SK-N-SH treated with all-trans-retinoic acid at 6 μM for 48 hours (cell line): ENCODE measurements at regions not wholly inside any gene's neighbourhood (a gene's known extent, or its start where the extent isn't known, plus 50 kb on each side); places are given as distances from the start of the nearest gene placed in this dataset.

Experiments used
- ATAC-seq: fragments of 200-7000 bp; cut with Tn5 transposase; 3 replicates; pipeline ENCODE4 v1.9.1; 2020; ENCODE audit warnings: mild to moderate bottlenecking, moderate library complexity
- BACH2 ChIP-seq: fragments of 250-450 bp; sonication (Bioruptor Pico); IDR thresholded peaks from 2 replicates; pipeline ENCODE4 v1.9.0; 2021; ENCODE audit warnings: mild to moderate bottlenecking, borderline replicate concordance
- CREB5 ChIP-seq: fragments of 250-450 bp; sonication (Bioruptor Pico); IDR thresholded peaks from 2 replicates; pipeline ENCODE4 v1.5.1; 2020; ENCODE audit warnings: low read depth, mild to moderate bottlenecking, moderate library complexity
- CSDC2 ChIP-seq: fragments of 250-450 bp; sonication (Bioruptor Pico); IDR thresholded peaks from 2 replicates; pipeline ENCODE4 v1.5.0; 2020; ENCODE audit warnings: mild to moderate bottlenecking, moderate library complexity
- ESRRG ChIP-seq: fragments of 250-450 bp; sonication (Bioruptor Pico); IDR thresholded peaks from 2 replicates; pipeline ENCODE4 v1.6.1; 2021; ENCODE audit warnings: mild to moderate bottlenecking
- GLIS3 ChIP-seq: fragments of 250-450 bp; sonication (Bioruptor Pico); IDR thresholded peaks from 2 replicates; pipeline ENCODE4 v1.5.0; 2020; ENCODE audit warnings: mild to moderate bottlenecking, moderate library complexity
- ISL1 ChIP-seq: fragments of 250-450 bp; sonication (Bioruptor Pico); IDR thresholded peaks from 2 replicates; pipeline ENCODE4 v2.1.2; 2022; ENCODE audit warnings: mild to moderate bottlenecking, moderate library complexity
- OSR1 ChIP-seq: fragments of 250-450 bp; sonication (Bioruptor Pico); IDR thresholded peaks from 2 replicates; pipeline ENCODE4 v1.8.0; 2022; ENCODE audit warnings: moderate library complexity, mild to moderate bottlenecking, inconsistent platforms
- POU6F1 ChIP-seq: fragments of 250-450 bp; sonication (Bioruptor Pico); IDR thresholded peaks from 2 replicates; pipeline ENCODE4 v1.8.0; 2021; ENCODE audit warnings: low read depth, mild to moderate bottlenecking, moderate library complexity, borderline replicate concordance
- PPARA ChIP-seq: fragments of 250-450 bp; sonication (Bioruptor Pico); IDR thresholded peaks from 2 replicates; pipeline ENCODE4 v1.5.0; 2020; ENCODE audit warnings: mild to moderate bottlenecking, borderline replicate concordance
- RARB ChIP-seq: fragments of 250-450 bp; sonication (Bioruptor Pico); IDR thresholded peaks from 2 replicates; pipeline ENCODE4 v1.8.0; 2021; ENCODE audit warnings: mild to moderate bottlenecking, moderate library complexity
- SNAI2 ChIP-seq: fragments of 250-450 bp; sonication (Bioruptor Pico); IDR thresholded peaks from 2 replicates; pipeline ENCODE4 v1.5.0; 2020; ENCODE audit warnings: mild to moderate bottlenecking, moderate library complexity
- TCF4 ChIP-seq: fragments of 250-450 bp; sonication (Bioruptor Pico); IDR thresholded peaks from 2 replicates; pipeline ENCODE4 v1.8.0; 2021; ENCODE audit warnings: mild to moderate bottlenecking, moderate library complexity, borderline replicate concordance
- TOX ChIP-seq: fragments of 250-450 bp; sonication (Bioruptor Pico); IDR thresholded peaks from 2 replicates; pipeline ENCODE4 v1.8.0; 2021; ENCODE audit warnings: mild to moderate bottlenecking, moderate library complexity, borderline replicate concordance
- ZC3H10 ChIP-seq: fragments of 250-450 bp; sonication (Bioruptor Pico); IDR thresholded peaks from 2 replicates; pipeline ENCODE4 v1.5.1; 2021; ENCODE audit warnings: mild to moderate bottlenecking, moderate library complexity
- ZFP3 ChIP-seq: fragments of 250-450 bp; sonication (Bioruptor Pico); IDR thresholded peaks from 2 replicates; pipeline ENCODE4 v1.5.0; 2020; ENCODE audit warnings: mild to moderate bottlenecking, moderate library complexity
- ZFP30 ChIP-seq: fragments of 450-650 bp; formaldehyde crosslinking; IDR thresholded peaks from 2 replicates; pipeline ENCODE4 v1.5.0; 2022; ENCODE audit warnings: mild to moderate bottlenecking, moderate library complexity
- ZNF565 ChIP-seq: fragments of 450-650 bp; formaldehyde crosslinking; conservative IDR thresholded peaks from 2 replicates; pipeline ENCODE4 v1.5.0; 2020; ENCODE audit warnings: low read depth, mild to moderate bottlenecking, moderate library complexity
- ZNF70 ChIP-seq: fragments of 450-650 bp; formaldehyde crosslinking; IDR thresholded peaks from 2 replicates; pipeline ENCODE4 v1.5.0; 2020; ENCODE audit warnings: mild to moderate bottlenecking, moderate library complexity
- ZNF8 ChIP-seq: fragments of 450-650 bp; formaldehyde crosslinking; IDR thresholded peaks from 2 replicates; pipeline ENCODE4 v1.5.0; 2020; ENCODE audit warnings: mild to moderate bottlenecking, moderate library complexity
- TF ChIP-seq, protein P1 (sequence below): fragments of 250-450 bp; sonication (Bioruptor Pico); IDR thresholded peaks from 2 replicates; pipeline ENCODE4 v1.8.0; 2020; ENCODE audit warnings: mild to moderate bottlenecking, moderate library complexity, borderline replicate concordance
- TF ChIP-seq, protein P2 (sequence below): fragments of 250-450 bp; sonication (Bioruptor Pico); IDR thresholded peaks from 2 replicates; pipeline ENCODE4 v1.5.0; 2020; ENCODE audit warnings: mild to moderate bottlenecking, moderate library complexity

DNA sequence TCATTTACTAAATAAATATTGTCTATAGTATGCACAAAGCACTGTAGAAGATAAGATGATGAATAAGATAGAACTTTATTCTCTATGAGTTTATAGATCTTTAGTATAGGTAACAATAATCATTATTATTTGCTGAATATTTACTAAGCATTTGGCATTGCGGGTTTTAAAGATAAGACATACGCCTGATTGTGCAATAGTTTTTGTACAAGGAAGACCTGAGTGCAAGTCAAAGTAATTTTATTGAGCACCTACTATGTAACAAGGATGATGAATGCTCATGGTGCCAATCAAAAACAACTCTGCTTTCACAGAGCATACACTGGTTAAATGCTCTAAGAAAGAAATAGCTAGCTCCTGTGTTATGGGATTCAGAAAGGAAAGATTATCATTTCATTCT lies 1461.7 kb upstream of the FLRT2 start:
- TF ChIP-seq TCF4 (CRISPR knock-in tag) (no peak), SNAI2 (CRISPR knock-in tag) (no peak), GLIS3 (CRISPR knock-in tag) (no peak), CREB5 (no peak), ZC3H10 (no peak), OSR1 (CRISPR knock-in tag) (no peak)
- TF ChIP-seq, all 23 proteins: peak for 0
- no peak for ATAC-seq

DNA sequence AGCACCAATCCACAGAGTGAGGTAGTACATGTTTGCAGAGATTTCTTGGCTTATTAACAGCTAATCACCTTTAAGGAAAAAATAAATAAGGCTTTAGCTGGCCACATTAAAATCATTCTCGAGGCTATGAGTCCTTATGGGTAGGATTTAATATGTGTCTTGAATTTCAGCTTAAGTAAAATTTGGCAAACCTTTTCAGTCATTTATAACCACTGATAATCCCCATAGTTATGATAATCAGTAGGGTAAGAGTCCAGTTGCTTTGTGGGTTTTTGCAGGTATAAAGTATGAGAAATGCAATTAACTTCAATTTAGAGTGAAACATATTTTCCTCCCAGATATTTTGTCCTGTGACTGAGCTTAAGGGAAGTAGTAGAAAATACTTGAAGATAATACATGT lies 1458.9 kb upstream of the FLRT2 start:
- ATAC-seq, result no peak
- TF ChIP-seq TCF4 (CRISPR knock-in tag) (no peak), SNAI2 (CRISPR knock-in tag) (no peak), ZFP30 (CRISPR knock-in tag) (no peak), OSR1 (CRISPR knock-in tag) (no peak), CSDC2 (CRISPR knock-in tag) (no peak), ESRRG (CRISPR knock-in tag) (no peak), GLIS3 (CRISPR knock-in tag) (no peak), ZNF8 (CRISPR knock-in tag) (no peak), PPARA (CRISPR knock-in tag) (no peak), ZC3H10 (no peak), ISL1 (CRISPR knock-in tag) (no peak)

GRCh38 chr14:84074626-84075025 lies 1455.3 kb upstream of the FLRT2 start:
- TF ChIP-seq TOX (CRISPR knock-in tag) (no peak), SNAI2 (CRISPR knock-in tag) (no peak), OSR1 (CRISPR knock-in tag) (no peak), ZC3H10 (no peak), ZFP30 (CRISPR knock-in tag) (no peak), BACH2 (CRISPR knock-in tag) (no peak), RARB (CRISPR knock-in tag) (no peak), PPARA (CRISPR knock-in tag) (no peak), GLIS3 (CRISPR knock-in tag) (no peak), POU6F1 (no peak), ZNF70 (CRISPR knock-in tag) (no peak), ISL1 (CRISPR knock-in tag) (no peak), ZFP3 (CRISPR knock-in tag) (no peak), ZNF565 (CRISPR knock-in tag) (no peak), CSDC2 (CRISPR knock-in tag) (no peak)
- TF ChIP-seq, protein P1, sequence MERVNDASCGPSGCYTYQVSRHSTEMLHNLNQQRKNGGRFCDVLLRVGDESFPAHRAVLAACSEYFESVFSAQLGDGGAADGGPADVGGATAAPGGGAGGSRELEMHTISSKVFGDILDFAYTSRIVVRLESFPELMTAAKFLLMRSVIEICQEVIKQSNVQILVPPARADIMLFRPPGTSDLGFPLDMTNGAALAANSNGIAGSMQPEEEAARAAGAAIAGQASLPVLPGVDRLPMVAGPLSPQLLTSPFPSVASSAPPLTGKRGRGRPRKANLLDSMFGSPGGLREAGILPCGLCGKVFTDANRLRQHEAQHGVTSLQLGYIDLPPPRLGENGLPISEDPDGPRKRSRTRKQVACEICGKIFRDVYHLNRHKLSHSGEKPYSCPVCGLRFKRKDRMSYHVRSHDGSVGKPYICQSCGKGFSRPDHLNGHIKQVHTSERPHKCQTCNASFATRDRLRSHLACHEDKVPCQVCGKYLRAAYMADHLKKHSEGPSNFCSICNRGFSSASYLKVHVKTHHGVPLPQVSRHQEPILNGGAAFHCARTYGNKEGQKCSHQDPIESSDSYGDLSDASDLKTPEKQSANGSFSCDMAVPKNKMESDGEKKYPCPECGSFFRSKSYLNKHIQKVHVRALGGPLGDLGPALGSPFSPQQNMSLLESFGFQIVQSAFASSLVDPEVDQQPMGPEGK (CRISPR knock-in tag), result no peak
- TF ChIP-seq, protein P2, sequence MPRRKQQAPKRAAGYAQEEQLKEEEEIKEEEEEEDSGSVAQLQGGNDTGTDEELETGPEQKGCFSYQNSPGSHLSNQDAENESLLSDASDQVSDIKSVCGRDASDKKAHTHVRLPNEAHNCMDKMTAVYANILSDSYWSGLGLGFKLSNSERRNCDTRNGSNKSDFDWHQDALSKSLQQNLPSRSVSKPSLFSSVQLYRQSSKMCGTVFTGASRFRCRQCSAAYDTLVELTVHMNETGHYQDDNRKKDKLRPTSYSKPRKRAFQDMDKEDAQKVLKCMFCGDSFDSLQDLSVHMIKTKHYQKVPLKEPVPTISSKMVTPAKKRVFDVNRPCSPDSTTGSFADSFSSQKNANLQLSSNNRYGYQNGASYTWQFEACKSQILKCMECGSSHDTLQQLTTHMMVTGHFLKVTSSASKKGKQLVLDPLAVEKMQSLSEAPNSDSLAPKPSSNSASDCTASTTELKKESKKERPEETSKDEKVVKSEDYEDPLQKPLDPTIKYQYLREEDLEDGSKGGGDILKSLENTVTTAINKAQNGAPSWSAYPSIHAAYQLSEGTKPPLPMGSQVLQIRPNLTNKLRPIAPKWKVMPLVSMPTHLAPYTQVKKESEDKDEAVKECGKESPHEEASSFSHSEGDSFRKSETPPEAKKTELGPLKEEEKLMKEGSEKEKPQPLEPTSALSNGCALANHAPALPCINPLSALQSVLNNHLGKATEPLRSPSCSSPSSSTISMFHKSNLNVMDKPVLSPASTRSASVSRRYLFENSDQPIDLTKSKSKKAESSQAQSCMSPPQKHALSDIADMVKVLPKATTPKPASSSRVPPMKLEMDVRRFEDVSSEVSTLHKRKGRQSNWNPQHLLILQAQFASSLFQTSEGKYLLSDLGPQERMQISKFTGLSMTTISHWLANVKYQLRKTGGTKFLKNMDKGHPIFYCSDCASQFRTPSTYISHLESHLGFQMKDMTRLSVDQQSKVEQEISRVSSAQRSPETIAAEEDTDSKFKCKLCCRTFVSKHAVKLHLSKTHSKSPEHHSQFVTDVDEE (CRISPR knock-in tag), result no peak
- ATAC-seq, result no peak

GRCh38 chr14:84080944-84081343 lies 1449.0 kb upstream of the FLRT2 start:
- TF ChIP-seq ZNF70 (CRISPR knock-in tag), result no peak
- no peak for ATAC-seq
